GM12878 (cell line): ENCODE measurements at regions not wholly inside any gene's neighbourhood (a gene's known extent, or its start where the extent isn't known, plus 50 kb on each side); places are given as distances from the start of the nearest gene placed in this dataset.

Experiments
- ATF3 ChIP-seq: IDR thresholded peaks from 2 replicates; pipeline ENCODE4 v1.6.1; 2011; ENCODE audit warnings: low read depth, mild to moderate bottlenecking, low read length, moderate library complexity, borderline replicate concordance; ENCODE audit errors: extremely low read depth
- ETV6 ChIP-seq, 2 experiments: fragments of 450-650 bp in 1 of 2; IDR thresholded peaks in 1 of 2; conservative IDR thresholded peaks in 1 of 2; 2 replicates each; pipeline ENCODE4 v1.6.1; 2014; ENCODE audit warnings: antibody characterized with exemption in 1 of 2, borderline replicate concordance in 1 of 2, low read depth in 1 of 2, mild to moderate bottlenecking in 1 of 2, moderate library complexity in 1 of 2
- HSF1 ChIP-seq: fragments of 150-350 bp; IDR thresholded peaks from 2 replicates; pipeline ENCODE4 v1.6.1; 2014; ENCODE audit warnings: mild to moderate bottlenecking, low read depth, low read length
- IRF4 ChIP-seq: IDR thresholded peaks from 2 replicates; pipeline ENCODE4 v1.6.1; 2011; ENCODE audit warnings: low read depth, low read length
- MEF2B ChIP-seq: fragments of 450-650 bp; IDR thresholded peaks from 2 replicates; pipeline ENCODE4 v1.6.1; 2018; ENCODE audit warnings: mild to moderate bottlenecking, moderate library complexity; ENCODE audit not compliant: partially characterized antibody, poor library complexity, severe bottlenecking
- MTA2 ChIP-seq: fragments of 450-650 bp; IDR thresholded peaks from 2 replicates; pipeline ENCODE4 v1.6.1; 2016; ENCODE audit warnings: low read depth, mild to moderate bottlenecking, moderate library complexity
- PAX8 ChIP-seq: fragments of 450-650 bp; IDR thresholded peaks from 2 replicates; pipeline ENCODE4 v1.6.1; 2017; ENCODE audit warnings: mild to moderate bottlenecking, moderate library complexity
- PKNOX1 ChIP-seq: fragments of 450-650 bp; IDR thresholded peaks from 2 replicates; pipeline ENCODE4 v1.6.1; 2016; ENCODE audit warnings: mild to moderate bottlenecking
- REST ChIP-seq: IDR thresholded peaks from 2 replicates; pipeline ENCODE4 v1.6.1; 2012; ENCODE audit warnings: mild to moderate bottlenecking, low read depth, low read length
- SIX5 ChIP-seq: IDR thresholded peaks from 2 replicates; pipeline ENCODE4 v1.6.1; 2011; ENCODE audit warnings: mild to moderate bottlenecking, low read depth, low read length, moderate library complexity; ENCODE audit not compliant: severe bottlenecking
- STAT3 ChIP-seq: IDR thresholded peaks from 2 replicates; pipeline ENCODE4 v1.6.1; 2011; ENCODE audit warnings: low read depth, low read length, improper control_type of control experiment

- TF ChIP-seq REST: no peak
- TF ChIP-seq ATF3: no peak
- TF ChIP-seq MEF2B: no peak
- no peak for TF ChIP-seq SIX5
- no peak for TF ChIP-seq MTA2
- TF ChIP-seq PKNOX1: no peak
- no peak for TF ChIP-seq STAT3
- no peak for TF ChIP-seq PAX8
- no peak for TF ChIP-seq ETV6 (conservative IDR thresholded peaks at IDR 0.05 in 1 of 2, IDR thresholded peaks at IDR 0.05 in 1 of 2; ENCODE audit: borderline replicate concordance in 1 of 2, low read depth in 1 of 2)
- TF ChIP-seq IRF4: no peak
- no peak for TF ChIP-seq HSF1
- TF ChIP-seq, all 136 proteins: peak for 0
Observed at GRCh38 chr4:188619456-188620149, 480.4 kb downstream of the TRIML1 start (continued).
